ENCODE measurements at regions not wholly inside any gene's neighbourhood (a gene's known extent, or its start where the extent isn't known, plus 50 kb on each side); places are given as distances from the start of the nearest gene placed in this dataset.
"Not testable (repeated sequence)": the region's sequence is repeated elsewhere in the genome, so short reads cannot be mapped to it uniquely, and the experiment has no call there.

GRCh38 chr2:175353275-175353674, 171.8 kb upstream of the ATP5MC3 start:
- TF ChIP-seq POLR2A (IDR thresholded peaks at IDR 0.05; ENCODE audit: low read length) (no peak), GATA1 (IDR thresholded peaks at IDR 0.05; ENCODE audit: low read depth, low read length) (no peak)
- no peak for DNase-seq

GRCh38 chr2:175351512-175351911, 170.0 kb upstream of the ATP5MC3 start:
- DNase-seq, result no peak

GRCh38 chr2:175350105-175350504, 168.6 kb upstream of the ATP5MC3 start:
- TF ChIP-seq GATA1 (IDR thresholded peaks at IDR 0.05; ENCODE audit: low read depth, low read length) (no peak), POLR2A (IDR thresholded peaks at IDR 0.05; ENCODE audit: low read length) (no peak)
- no peak for DNase-seq

More at GRCh38 chr2:175351512-175351911, 170.0 kb upstream of the ATP5MC3 start:
- TF ChIP-seq POLR2A (IDR thresholded peaks at IDR 0.05; ENCODE audit: low read length), result no peak
- no peak for TF ChIP-seq GATA1 (IDR thresholded peaks at IDR 0.05; ENCODE audit: low read depth, low read length)

GRCh38 chr2:175342085-175342484, 160.6 kb upstream of the ATP5MC3 start:
- no peak for DNase-seq
- TF ChIP-seq POLR2A (IDR thresholded peaks at IDR 0.05; ENCODE audit: low read length) (no peak), GATA1 (IDR thresholded peaks at IDR 0.05; ENCODE audit: low read depth, low read length) (no peak)

GRCh38 chr2:175330195-175330594, 148.7 kb upstream of the ATP5MC3 start:
- no peak for DNase-seq

GRCh38 chr2:175326801-175327200, 145.3 kb upstream of the ATP5MC3 start:
- no peak for TF ChIP-seq GATA1 (IDR thresholded peaks at IDR 0.05; ENCODE audit: low read depth, low read length)
- TF ChIP-seq POLR2A (IDR thresholded peaks at IDR 0.05; ENCODE audit: low read length), result no peak

More at GRCh38 chr2:175330195-175330594, 148.7 kb upstream of the ATP5MC3 start:
- TF ChIP-seq GATA1 (IDR thresholded peaks at IDR 0.05; ENCODE audit: low read depth, low read length) (no peak), POLR2A (IDR thresholded peaks at IDR 0.05; ENCODE audit: low read length) (no peak)

GRCh38 chr2:175326164-175326563, 144.7 kb upstream of the ATP5MC3 start:
- DNase-seq, result not testable (repeated sequence)

More at GRCh38 chr2:175326801-175327200, 145.3 kb upstream of the ATP5MC3 start:
- no peak for DNase-seq

- no peak for DNase-seq
- TF ChIP-seq POLR2A (IDR thresholded peaks at IDR 0.05; ENCODE audit: low read length), result no peak
- no peak for TF ChIP-seq GATA1 (IDR thresholded peaks at IDR 0.05; ENCODE audit: low read depth, low read length)
These were observed 141.7 kb upstream of the ATP5MC3 start for GRCh38 chr2:175323162-175323561.

GRCh38 chr2:175318542-175318941, 137.0 kb upstream of the ATP5MC3 start:
- no peak for TF ChIP-seq GATA1 (IDR thresholded peaks at IDR 0.05; ENCODE audit: low read depth, low read length)
- TF ChIP-seq POLR2A (IDR thresholded peaks at IDR 0.05; ENCODE audit: low read length), result no peak

GRCh38 chr2:175317751-175318150, 136.2 kb upstream of the ATP5MC3 start:
- DNase-seq, result no peak
- TF ChIP-seq POLR2A (IDR thresholded peaks at IDR 0.05; ENCODE audit: low read length) (no peak), GATA1 (IDR thresholded peaks at IDR 0.05; ENCODE audit: low read depth, low read length) (no peak)

More at GRCh38 chr2:175318542-175318941, 137.0 kb upstream of the ATP5MC3 start:
- no peak for DNase-seq

GRCh38 chr2:175312137-175312536, 130.6 kb upstream of the ATP5MC3 start:
- no peak for TF ChIP-seq GATA1 (IDR thresholded peaks at IDR 0.05; ENCODE audit: low read depth, low read length)
- DNase-seq, result no peak

- TF ChIP-seq GATA1 (IDR thresholded peaks at IDR 0.05; ENCODE audit: low read depth, low read length) (no peak), POLR2A (IDR thresholded peaks at IDR 0.05; ENCODE audit: low read length) (no peak)
- no peak for DNase-seq
These were observed 129.4 kb upstream of the ATP5MC3 start for GRCh38 chr2:175310813-175311504.

GRCh38 chr2:175309799-175310198, 128.3 kb upstream of the ATP5MC3 start:
- no peak for TF ChIP-seq POLR2A (IDR thresholded peaks at IDR 0.05; ENCODE audit: low read length)
- TF ChIP-seq GATA1 (IDR thresholded peaks at IDR 0.05; ENCODE audit: low read depth, low read length), result no peak
- peak in 1 of 2 experiments; percentile 18 for DNase-seq

- DNase-seq, result no peak
- TF ChIP-seq POLR2A (IDR thresholded peaks at IDR 0.05; ENCODE audit: low read length) (no peak), GATA1 (IDR thresholded peaks at IDR 0.05; ENCODE audit: low read depth, low read length) (no peak)
These were observed 126.5 kb upstream of the ATP5MC3 start for GRCh38 chr2:175308005-175308404.

GRCh38 chr2:175304541-175304940, 123.0 kb upstream of the ATP5MC3 start:
- no peak for TF ChIP-seq POLR2A (IDR thresholded peaks at IDR 0.05; ENCODE audit: low read length)
- no peak for TF ChIP-seq GATA1 (IDR thresholded peaks at IDR 0.05; ENCODE audit: low read depth, low read length)
- DNase-seq, result no peak
